ENCODE measurements at regions not wholly inside any gene's neighbourhood (a gene's known extent, or its start where the extent isn't known, plus 50 kb on each side); places are given as distances from the start of the nearest gene placed in this dataset.

DNA sequence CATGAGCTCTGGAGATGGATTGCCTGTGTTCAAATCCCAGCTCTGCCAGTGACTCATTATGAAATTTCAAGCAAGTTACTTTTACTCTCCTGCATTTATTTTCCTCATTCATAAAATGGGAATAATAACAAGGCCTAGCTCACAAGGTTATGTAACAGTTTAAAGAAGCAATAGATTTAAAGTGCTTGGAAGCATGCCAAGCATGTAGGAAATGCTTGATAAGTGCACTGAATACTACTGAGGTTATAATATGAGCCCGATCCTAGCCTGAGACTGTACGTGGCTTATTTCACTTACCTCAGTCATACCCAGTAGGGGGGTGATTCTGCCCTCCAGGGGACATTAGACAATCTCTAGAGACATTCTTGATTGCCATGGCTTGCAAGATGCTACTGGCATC, 734.1 kb upstream of the WWC1 start:
- no peak for TF ChIP-seq EZH2 (IDR thresholded peaks at IDR 0.05; ENCODE audit: insufficient read depth, poor library complexity, severe bottlenecking)
- TF ChIP-seq EZH2phosphoT487 (IDR thresholded peaks at IDR 0.05; ENCODE audit: insufficient read depth, low read depth): no peak
- H3K9me3 ChIP-seq (ENCODE audit: low read depth): no peaks in the 10 kb centered on the region
- H3K27me3 ChIP-seq (replicated peaks; ENCODE audit: insufficient read depth): peaks cover 41% of the 10 kb centered on the region
- WGBS, 2 experiments (ENCODE audit: low coverage in 1 of 2, low lambda C conversion rate in 2 of 2, missing lambda C conversion rate in 2 of 2): 70 to 82% methylated on average over 2 of the region's 2 CpGs
- no peak overlapping the region for H2AFZ ChIP-seq
- H3K4me1 ChIP-seq (ENCODE audit: insufficient read depth): no peaks in the 10 kb centered on the region
- H3K4me2 ChIP-seq (ENCODE audit: unreplicated experiment): no peak overlapping the region
- H3K27ac ChIP-seq: no peak overlapping the region
- H3F3A ChIP-seq (ENCODE audit: insufficient read depth): no peaks in the 10 kb centered on the region
- no peaks in the 10 kb centered on the region for H3K9me2 ChIP-seq (ENCODE audit: insufficient read depth)
- DNase-seq: no peak
- H4K20me1 ChIP-seq (ENCODE audit: insufficient read depth): no peaks in the 10 kb centered on the region
- no peak overlapping the region for H3K9ac ChIP-seq
- no peaks in the 10 kb centered on the region for H3K79me2 ChIP-seq (ENCODE audit: insufficient read depth)
- H3K4me3 ChIP-seq: no peak overlapping the region
- H3K36me3 ChIP-seq (ENCODE audit: low read depth): no peaks in the 10 kb centered on the region
- in situ Hi-C loops (cut with MboI): loop anchor here (25.0 kb wide), 1 partner anchor 1920 kb away; no protein-coding TSS in a partner anchor

- no peak for DNase-seq
- no peaks in the 10 kb centered on the region for H3K9me3 ChIP-seq (ENCODE audit: low read depth)
- no peak overlapping the region for H3K9ac ChIP-seq
- no peak overlapping the region for H3K27ac ChIP-seq
- H3K27me3 ChIP-seq (replicated peaks; ENCODE audit: insufficient read depth): peaks cover 31% of the 10 kb centered on the region
- H3K4me3 ChIP-seq: no peak overlapping the region
- no peak overlapping the region for H2AFZ ChIP-seq
- 76 to 79% methylated on average over 9 of the region's 9 CpGs for WGBS, 2 experiments (ENCODE audit: low coverage in 1 of 2, low lambda C conversion rate in 2 of 2, missing lambda C conversion rate in 2 of 2)
- no peaks in the 10 kb centered on the region for H3K36me3 ChIP-seq (ENCODE audit: low read depth)
- H3K4me1 ChIP-seq (ENCODE audit: insufficient read depth): no peaks in the 10 kb centered on the region
- no peaks in the 10 kb centered on the region for H3K79me2 ChIP-seq (ENCODE audit: insufficient read depth)
- H3K4me2 ChIP-seq (ENCODE audit: unreplicated experiment): no peak overlapping the region
- no peaks in the 10 kb centered on the region for H4K20me1 ChIP-seq (ENCODE audit: insufficient read depth)
- TF ChIP-seq EZH2phosphoT487 (IDR thresholded peaks at IDR 0.05; ENCODE audit: insufficient read depth, low read depth) (no peak), EZH2 (IDR thresholded peaks at IDR 0.05; ENCODE audit: insufficient read depth, poor library complexity, severe bottlenecking) (no peak)
- no peaks in the 10 kb centered on the region for H3F3A ChIP-seq (ENCODE audit: insufficient read depth)
- H3K9me2 ChIP-seq (ENCODE audit: insufficient read depth): no peaks in the 10 kb centered on the region
- in situ Hi-C loops (cut with MboI): loop anchor here (25.0 kb wide), 1 partner anchor 1924 kb away; no protein-coding TSS in a partner anchor
Measured at GRCh38 chr5:167561796-167562195, 729.6 kb upstream of the WWC1 start.

GRCh38 chr5:167564275-167564674, 727.2 kb upstream of the WWC1 start:
- Histone ChIP-seq H3K36me3 (ENCODE audit: low read depth) (no peaks in the 10 kb centered on the region), H3K4me2 (ENCODE audit: unreplicated experiment) (no peak overlapping the region), H3K4me3 (no peak overlapping the region), H3K27ac (no peak overlapping the region), H3K9me2 (ENCODE audit: insufficient read depth) (no peaks in the 10 kb centered on the region), H3K9ac (no peak overlapping the region), H3K79me2 (ENCODE audit: insufficient read depth) (no peaks in the 10 kb centered on the region), H2AFZ (no peak overlapping the region), H3K9me3 (ENCODE audit: low read depth) (no peaks in the 10 kb centered on the region), H3K4me1 (ENCODE audit: insufficient read depth) (no peaks in the 10 kb centered on the region), H4K20me1 (ENCODE audit: insufficient read depth) (no peaks in the 10 kb centered on the region), H3K27me3 (replicated peaks; ENCODE audit: insufficient read depth) (peaks cover 22% of the 10 kb centered on the region; the same call in 1 of the 2 replicates), H3F3A (ENCODE audit: insufficient read depth) (no peaks in the 10 kb centered on the region)
- WGBS, 2 experiments (ENCODE audit: low coverage in 1 of 2, low lambda C conversion rate in 2 of 2, missing lambda C conversion rate in 2 of 2): 94 to 97% methylated on average over 1 of the region's 1 CpG
- no peak for DNase-seq
- in situ Hi-C loops (cut with MboI): loop anchor here (25.0 kb wide), 1 partner anchor 1927 kb away; no protein-coding TSS in a partner anchor
- TF ChIP-seq EZH2 (IDR thresholded peaks at IDR 0.05; ENCODE audit: insufficient read depth, poor library complexity, severe bottlenecking) (no peak), EZH2phosphoT487 (IDR thresholded peaks at IDR 0.05; ENCODE audit: insufficient read depth, low read depth) (no peak)

DNA sequence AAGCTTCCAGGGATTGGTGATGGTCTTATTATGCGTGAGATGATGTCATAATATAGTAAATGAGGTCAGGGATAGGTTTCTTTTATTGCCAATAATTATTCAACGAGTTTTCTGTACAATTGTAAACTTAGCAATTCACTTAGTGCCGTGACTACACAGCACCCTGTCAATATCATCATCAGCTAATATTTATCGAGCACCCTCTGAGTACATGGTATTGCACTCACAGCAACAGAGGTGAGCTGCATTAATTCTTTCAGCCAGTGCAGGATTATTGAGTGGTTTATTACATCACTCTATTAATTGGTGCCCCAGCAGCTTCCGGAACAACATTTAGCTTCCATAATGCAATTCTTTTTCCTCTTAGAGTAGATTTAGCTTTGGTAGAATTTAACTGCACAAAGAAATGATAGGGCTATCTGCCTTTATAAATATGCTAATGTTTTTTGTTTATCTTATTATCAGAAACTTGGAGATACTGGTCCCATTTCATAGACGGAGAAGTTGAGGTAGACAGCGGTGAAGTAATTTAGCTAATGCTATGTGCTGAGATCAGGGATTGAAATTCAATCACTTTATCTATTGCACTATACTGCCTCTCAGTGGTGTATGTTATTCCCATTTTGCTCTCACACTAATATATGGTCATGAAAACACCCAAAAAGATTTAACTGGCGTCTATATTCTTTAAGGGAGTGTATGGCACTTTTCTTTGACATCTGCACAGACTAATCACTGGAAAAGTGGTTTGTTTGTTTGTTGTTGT, 726.1 kb upstream of the WWC1 start:
- Histone ChIP-seq H3K4me3 (no peak overlapping the region), H3K9ac (no peak overlapping the region), H3K36me3 (ENCODE audit: low read depth) (no peaks in the 10 kb centered on the region), H3K27me3 (replicated peaks; ENCODE audit: insufficient read depth) (peaks cover 15% of the 10 kb centered on the region; the same call in 1 of the 2 replicates), H4K20me1 (ENCODE audit: insufficient read depth) (no peaks in the 10 kb centered on the region), H3K9me3 (ENCODE audit: low read depth) (no peaks in the 10 kb centered on the region), H3K9me2 (ENCODE audit: insufficient read depth) (no peaks in the 10 kb centered on the region), H3K27ac (no peak overlapping the region), H3K79me2 (ENCODE audit: insufficient read depth) (no peaks in the 10 kb centered on the region), H3K4me1 (ENCODE audit: insufficient read depth) (no peaks in the 10 kb centered on the region), H3F3A (ENCODE audit: insufficient read depth) (no peaks in the 10 kb centered on the region), H2AFZ (peak overlapping the region; percentile 49; the same call in 1 of the 2 replicates), H3K4me2 (ENCODE audit: unreplicated experiment) (no peak overlapping the region)
- 62 to 67% methylated on average over 8 of the region's 8 CpGs for WGBS, 2 experiments (ENCODE audit: low coverage in 1 of 2, low lambda C conversion rate in 2 of 2, missing lambda C conversion rate in 2 of 2)
- peak; percentile 50 for DNase-seq
- TF ChIP-seq EZH2 (IDR thresholded peaks at IDR 0.05; ENCODE audit: insufficient read depth, poor library complexity, severe bottlenecking): no peak
- no peak for TF ChIP-seq EZH2phosphoT487 (IDR thresholded peaks at IDR 0.05; ENCODE audit: insufficient read depth, low read depth)
- in situ Hi-C loops (cut with MboI): loop anchor here (25.0 kb wide), 1 partner anchor 1928 kb away; no protein-coding TSS in a partner anchor
